GM12878 (cell line): ENCODE measurements at regions not wholly inside any gene's neighbourhood (a gene's known extent, or its start where the extent isn't known, plus 50 kb on each side); places are given as distances from the start of the nearest gene placed in this dataset.

Experiments
- ATF2 ChIP-seq: IDR thresholded peaks from 2 replicates; pipeline ENCODE4 v1.6.1; 2012; ENCODE audit warnings: low read length, inconsistent platforms
- BRCA1 ChIP-seq: IDR thresholded peaks from 2 replicates; pipeline ENCODE4 v1.6.1; 2011; ENCODE audit warnings: low read depth, low read length, improper control_type of control experiment
- CTCF ChIP-seq, 3 experiments: IDR thresholded peaks in 2 of 3; conservative IDR thresholded peaks in 1 of 3; 2 replicates each; pipeline ENCODE4 v1.5.1; 2011; ENCODE audit warnings: low read depth in 3 of 3, low read length in 3 of 3, mild to moderate bottlenecking in 3 of 3, control low read depth in 2 of 3, moderate library complexity in 2 of 3, inconsistent platforms in 1 of 3, mixed read lengths in 1 of 3; ENCODE audit not compliant: control insufficient read depth in 2 of 3, insufficient read depth in 1 of 3; ENCODE audit errors: extremely low read depth in 1 of 3
- JUND ChIP-seq: IDR thresholded peaks from 2 replicates; pipeline ENCODE4 v1.6.1; 2012; ENCODE audit warnings: low read depth, mild to moderate bottlenecking, low read length, improper control_type of control experiment, moderate library complexity
- POLR2A ChIP-seq: IDR thresholded peaks from 2 replicates; pipeline ENCODE4 v1.6.1; 2011; ENCODE audit warnings: low read depth, mild to moderate bottlenecking, low read length
- POLR2AphosphoS5 ChIP-seq: IDR thresholded peaks from 2 replicates; pipeline ENCODE4 v1.6.1; 2011; ENCODE audit warnings: mild to moderate bottlenecking, low read length, inconsistent platforms
- SUZ12 ChIP-seq: fragments of 200-600 bp; sonication (generic); IDR thresholded peaks from one replicate; pipeline ENCODE4 v1.6.1; 2018; ENCODE audit warnings: antibody characterized with exemption, mild to moderate bottlenecking; ENCODE audit not compliant: unreplicated experiment

- TF ChIP-seq SUZ12 (no peak), CTCF (IDR thresholded peaks at IDR 0.05 in 2 of 3, conservative IDR thresholded peaks at IDR 0.05 in 1 of 3; ENCODE audit: control insufficient read depth in 2 of 3, extremely low read depth in 1 of 3, insufficient read depth in 1 of 3, low read depth in 3 of 3, low read length in 3 of 3) (no peak), BRCA1 (no peak), ATF2 (no peak), POLR2A (no peak), JUND (no peak), POLR2AphosphoS5 (no peak)
These were observed 502.8 kb upstream of the SLITRK5 start for GRCh38 chr13:87168390-87168789.
